GM12865 (cell line): ENCODE measurements at regions not wholly inside any gene's neighbourhood (a gene's known extent, or its start where the extent isn't known, plus 50 kb on each side); places are given as distances from the start of the nearest gene placed in this dataset.

Experiments used
- DNase-seq: peaks from one replicate; pipeline ENCODE4 v3.0.0; 2010; ENCODE audit warnings: low read depth
- H3K4me3 ChIP-seq: 2 replicates; pipeline ENCODE4 v1.5.1; 2011; ENCODE audit warnings: mild to moderate bottlenecking, low read depth, low read length, control low read depth
- CTCF ChIP-seq: IDR thresholded peaks from 2 replicates; pipeline ENCODE4 v1.5.1; 2011; ENCODE audit warnings: low read length, control low read depth, low read depth, inconsistent platforms; ENCODE audit not compliant: insufficient read depth; ENCODE audit errors: missing control alignments

GRCh38 chr11:128208329-128209137, 378.8 kb downstream of the ETS1 start:
- no peak for TF ChIP-seq CTCF
- no peak for DNase-seq
- no peak overlapping the region for H3K4me3 ChIP-seq

- no peak overlapping the region for H3K4me3 ChIP-seq
- TF ChIP-seq CTCF, result no peak
- no peak for DNase-seq
Measured at GRCh38 chr11:128207861-128208321, 379.5 kb downstream of the ETS1 start.

- H3K4me3 ChIP-seq, result no peak overlapping the region
- TF ChIP-seq CTCF, result no peak
- no peak for DNase-seq
Measured at GRCh38 chr11:128206461-128206860, 380.9 kb downstream of the ETS1 start.

GRCh38 chr11:128205796-128206195, 381.6 kb downstream of the ETS1 start:
- no peak for DNase-seq
- TF ChIP-seq CTCF, result no peak

GRCh38 chr11:128204898-128205297, 382.5 kb downstream of the ETS1 start:
- no peak for TF ChIP-seq CTCF
- no peak overlapping the region for H3K4me3 ChIP-seq
- no peak for DNase-seq

More at GRCh38 chr11:128205796-128206195, 381.6 kb downstream of the ETS1 start:
- H3K4me3 ChIP-seq, result no peak overlapping the region

- H3K4me3 ChIP-seq, result no peak overlapping the region
- TF ChIP-seq CTCF, result no peak
- DNase-seq, result no peak
Measured at GRCh38 chr11:128201801-128202200, 385.6 kb downstream of the ETS1 start.

GRCh38 chr11:128201009-128201408, 386.3 kb downstream of the ETS1 start:
- TF ChIP-seq CTCF, result no peak
- H3K4me3 ChIP-seq, result no peak overlapping the region

More at GRCh38 chr11:128201009-128201408, 386.3 kb downstream of the ETS1 start:
- DNase-seq, result no peak
